B cell (primary cell): ENCODE measurements at regions not wholly inside any gene's neighbourhood (a gene's known extent, or its start where the extent isn't known, plus 50 kb on each side); places are given as distances from the start of the nearest gene placed in this dataset.

Experiments used
- CTCF ChIP-seq: fragments of 200-600 bp; IDR thresholded peaks from one replicate; pipeline ENCODE4 v1.8.0; 2022; ENCODE audit warnings: antibody characterized with exemption, mild to moderate bottlenecking
- EZH2 ChIP-seq: IDR thresholded peaks from 2 replicates; pipeline ENCODE4 v1.6.1; 2012; ENCODE audit warnings: borderline replicate concordance, low read depth, mild to moderate bottlenecking, moderate library complexity, low read length; ENCODE audit not compliant: insufficient read depth, poor library complexity, severe bottlenecking

GRCh38 chr20:62575976-62576722 is 66.2 kb upstream of the SLCO4A1 start:
- no peak for TF ChIP-seq CTCF
- no peak for TF ChIP-seq EZH2
